ENCODE measurements at regions not wholly inside any gene's neighbourhood (a gene's known extent, or its start where the extent isn't known, plus 50 kb on each side); places are given as distances from the start of the nearest gene placed in this dataset.

- TF ChIP-seq, protein P1, sequence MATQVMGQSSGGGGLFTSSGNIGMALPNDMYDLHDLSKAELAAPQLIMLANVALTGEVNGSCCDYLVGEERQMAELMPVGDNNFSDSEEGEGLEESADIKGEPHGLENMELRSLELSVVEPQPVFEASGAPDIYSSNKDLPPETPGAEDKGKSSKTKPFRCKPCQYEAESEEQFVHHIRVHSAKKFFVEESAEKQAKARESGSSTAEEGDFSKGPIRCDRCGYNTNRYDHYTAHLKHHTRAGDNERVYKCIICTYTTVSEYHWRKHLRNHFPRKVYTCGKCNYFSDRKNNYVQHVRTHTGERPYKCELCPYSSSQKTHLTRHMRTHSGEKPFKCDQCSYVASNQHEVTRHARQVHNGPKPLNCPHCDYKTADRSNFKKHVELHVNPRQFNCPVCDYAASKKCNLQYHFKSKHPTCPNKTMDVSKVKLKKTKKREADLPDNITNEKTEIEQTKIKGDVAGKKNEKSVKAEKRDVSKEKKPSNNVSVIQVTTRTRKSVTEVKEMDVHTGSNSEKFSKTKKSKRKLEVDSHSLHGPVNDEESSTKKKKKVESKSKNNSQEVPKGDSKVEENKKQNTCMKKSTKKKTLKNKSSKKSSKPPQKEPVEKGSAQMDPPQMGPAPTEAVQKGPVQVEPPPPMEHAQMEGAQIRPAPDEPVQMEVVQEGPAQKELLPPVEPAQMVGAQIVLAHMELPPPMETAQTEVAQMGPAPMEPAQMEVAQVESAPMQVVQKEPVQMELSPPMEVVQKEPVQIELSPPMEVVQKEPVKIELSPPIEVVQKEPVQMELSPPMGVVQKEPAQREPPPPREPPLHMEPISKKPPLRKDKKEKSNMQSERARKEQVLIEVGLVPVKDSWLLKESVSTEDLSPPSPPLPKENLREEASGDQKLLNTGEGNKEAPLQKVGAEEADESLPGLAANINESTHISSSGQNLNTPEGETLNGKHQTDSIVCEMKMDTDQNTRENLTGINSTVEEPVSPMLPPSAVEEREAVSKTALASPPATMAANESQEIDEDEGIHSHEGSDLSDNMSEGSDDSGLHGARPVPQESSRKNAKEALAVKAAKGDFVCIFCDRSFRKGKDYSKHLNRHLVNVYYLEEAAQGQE (IDR thresholded peaks at IDR 0.05; ENCODE audit: low read depth) = no peak
- no peak for TF ChIP-seq SRF (IDR thresholded peaks at IDR 0.05; ENCODE audit: low read depth)
Observed at GRCh38 chr3:31268868-31269267, 263.9 kb upstream of the STT3B start (continued).

GRCh38 chr3:31270010-31270409 lies 262.7 kb upstream of the STT3B start:
- TF ChIP-seq RAD21 (IDR thresholded peaks at IDR 0.05; ENCODE audit: low read depth) (no peak), MAX (IDR thresholded peaks at IDR 0.05) (no peak), ZNF274 (IDR thresholded peaks at IDR 0.05; ENCODE audit: low read depth, low read length) (no peak), EZH2phosphoT487 (IDR thresholded peaks at IDR 0.05; ENCODE audit: borderline replicate concordance) (no peak), SRF (IDR thresholded peaks at IDR 0.05; ENCODE audit: low read depth) (no peak), FOSL1 (IDR thresholded peaks at IDR 0.05; ENCODE audit: low read depth) (no peak), YY1 (IDR thresholded peaks at IDR 0.05; ENCODE audit: extremely low read depth, insufficient replicate concordance, low read depth, low read length) (no peak), SP1 (IDR thresholded peaks at IDR 0.05; ENCODE audit: low read depth) (no peak), CEBPB (IDR thresholded peaks at IDR 0.05; ENCODE audit: low read depth) (no peak), JUND (IDR thresholded peaks at IDR 0.05) (no peak), EGR1 (IDR thresholded peaks at IDR 0.05; ENCODE audit: low read depth) (no peak), EZH2 (IDR thresholded peaks at IDR 0.05) (no peak), POLR2A (IDR thresholded peaks at IDR 0.05; ENCODE audit: borderline replicate concordance, extremely low read depth, insufficient read depth, insufficient read length) (no peak), ELF1 (IDR thresholded peaks at IDR 0.05; ENCODE audit: borderline replicate concordance, low read depth) (no peak), SIN3A (IDR thresholded peaks at IDR 0.05; ENCODE audit: low read depth) (no peak), ZFX (IDR thresholded peaks at IDR 0.05) (no peak)
- TF ChIP-seq, protein P1 (IDR thresholded peaks at IDR 0.05; ENCODE audit: low read depth) = no peak
- Histone ChIP-seq H3K4me1 (ENCODE audit: control insufficient read depth in 1 of 2, insufficient read depth in 2 of 2, low read length in 2 of 2) (no peaks in the 10 kb centered on the region), H3K9me2 (ENCODE audit: insufficient read depth) (no peaks in the 10 kb centered on the region), H2AFZ (ENCODE audit: low read depth, low read length, poor library complexity, severe bottlenecking) (no peak overlapping the region), H3K36me3 (ENCODE audit: control insufficient read depth in 1 of 2, insufficient read depth in 2 of 2, low read length in 2 of 2) (no peaks in the 10 kb centered on the region), H3K27ac (ENCODE audit: low read depth, low read length) (no peak overlapping the region), H3K4me3 (replicated peaks in 1 of 2; ENCODE audit: low read depth in 1 of 2, low read length in 2 of 2) (no peak overlapping the region), H3K79me2 (ENCODE audit: insufficient read depth, low read length) (no peaks in the 10 kb centered on the region), H4K20me1 (ENCODE audit: insufficient read depth) (no peaks in the 10 kb centered on the region), H3K27me3 (ENCODE audit: insufficient read depth, low read length) (no peaks in the 10 kb centered on the region), H3K9ac (ENCODE audit: low read length) (no peak overlapping the region), H3K4me2 (ENCODE audit: low read length) (no peak overlapping the region), H3K9me3 (ENCODE audit: control insufficient read depth in 1 of 2, insufficient read depth in 1 of 2, low read depth in 1 of 2, low read length in 2 of 2) (no peaks in the 10 kb centered on the region)
- ChIA-PET CTCF (no interaction called here), RAD21 (ENCODE audit: low non-redundant PET in 1 of 2, low total read pairs in 2 of 2, uncharacterized antibody in 2 of 2, unreplicated experiment in 2 of 2) (no interaction called here), POLR2A (no interaction called here)
- no peak for DNase-seq (ENCODE audit: low read depth, low spot score)
- no TSS peak for BruUV-seq (replicated peaks)
- ATAC-seq = no peak
- intact Hi-C loops (cut with micrococcal nuclease) = no loop called here

All from HCT116 (cell line).